D721Med (cell line): ENCODE measurements at regions not wholly inside any gene's neighbourhood (a gene's known extent, or its start where the extent isn't known, plus 50 kb on each side); places are given as distances from the start of the nearest gene placed in this dataset.

Source experiments
- DNase-seq: peaks from one replicate; pipeline ENCODE4 v3.0.0; 2011; ENCODE audit warnings: low spot score; ENCODE audit not compliant: insufficient read length
- FAIRE-seq: peaks from 2 replicates; lab custom pipeline; 2011; peaks lifted over from hg19 to GRCh38; lab: Jason Lieb, UNC
- CTCF ChIP-seq: IDR thresholded peaks from 2 replicates; pipeline ENCODE4 v1.5.1; 2012; ENCODE audit warnings: mild to moderate bottlenecking, control low read depth; ENCODE audit not compliant: insufficient read depth; ENCODE audit errors: missing control alignments

DNA sequence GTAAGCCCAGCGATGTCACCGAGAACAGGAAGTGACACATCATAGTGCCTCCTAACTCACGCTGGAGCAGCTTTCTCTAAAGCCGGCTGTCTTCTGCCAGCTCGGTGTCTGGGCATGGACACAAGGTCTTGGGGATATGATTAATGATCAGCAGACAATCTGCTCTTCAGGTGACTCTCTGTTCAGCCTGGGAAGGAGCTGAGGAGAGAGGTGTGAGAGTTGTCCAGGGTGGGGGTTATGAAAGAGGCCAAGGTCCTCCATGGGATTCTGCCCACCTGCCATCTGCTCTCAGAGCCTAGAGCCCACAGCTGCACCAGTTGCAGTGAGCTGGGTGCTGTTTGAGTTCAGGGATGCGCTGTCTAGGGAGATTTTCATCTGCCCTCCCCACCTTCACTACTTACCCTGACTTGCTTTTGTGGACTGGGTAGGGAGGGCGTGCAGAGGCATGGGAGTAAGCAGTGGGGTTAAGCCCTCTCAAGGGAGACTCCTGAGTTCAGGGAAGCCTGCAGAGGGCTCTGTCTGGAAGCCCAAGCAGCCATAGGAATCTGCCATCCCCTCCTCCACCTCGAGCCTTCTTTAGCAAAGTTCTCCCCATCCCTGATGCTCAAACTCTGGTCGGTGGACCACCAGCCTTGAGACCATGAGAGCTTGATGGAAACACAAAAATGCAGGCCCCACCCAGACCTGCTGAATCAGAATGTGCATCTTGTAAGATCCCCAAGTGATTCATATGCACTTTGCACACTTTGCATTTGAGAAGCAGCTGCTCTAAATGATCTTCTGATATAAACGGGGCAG, 539.7 kb downstream of the RFC3 start:
- FAIRE-seq: no peak
- DNase-seq: no peak
- no peak for TF ChIP-seq CTCF

- FAIRE-seq (no peak), DNase-seq (no peak)
- no peak for TF ChIP-seq CTCF
Measured at GRCh38 chr13:34358811-34359513, 541.0 kb downstream of the RFC3 start.

- DNase-seq (no peak), FAIRE-seq (no peak)
- TF ChIP-seq CTCF: no peak
Measured at GRCh38 chr13:34360702-34361101, 542.8 kb downstream of the RFC3 start.

- no peak for DNase-seq
- no peak for FAIRE-seq
- TF ChIP-seq CTCF: no peak
Measured at GRCh38 chr13:34361560-34361959, 543.6 kb downstream of the RFC3 start.

- FAIRE-seq: no peak
- no peak for DNase-seq
Measured at GRCh38 chr13:34363266-34363665, 545.3 kb downstream of the RFC3 start.

DNA sequence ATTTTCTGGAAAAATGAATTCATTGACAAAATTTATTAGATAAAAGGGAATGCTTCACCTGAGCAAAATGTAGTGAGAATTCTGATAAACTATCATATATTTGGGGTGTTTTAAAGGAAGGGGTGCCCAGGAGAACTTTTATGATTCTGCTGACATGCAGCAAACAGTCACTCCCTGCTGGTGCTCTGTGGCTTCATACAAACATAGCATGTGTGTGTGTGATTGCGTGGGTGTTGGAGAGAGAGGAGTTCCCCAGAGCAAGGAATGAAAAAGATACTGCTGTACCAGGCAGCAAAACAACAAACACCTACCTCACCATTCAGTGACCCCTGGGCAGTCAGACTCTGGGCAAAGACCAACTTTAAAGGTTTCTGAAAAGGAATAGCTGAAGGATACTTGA, 546.7 kb downstream of the RFC3 start:
- no peak for TF ChIP-seq CTCF
- no peak for DNase-seq
- no peak for FAIRE-seq

More at GRCh38 chr13:34363266-34363665, 545.3 kb downstream of the RFC3 start:
- TF ChIP-seq CTCF: no peak

GRCh38 chr13:34369931-34370330, 552.0 kb downstream of the RFC3 start:
- no peak for TF ChIP-seq CTCF
- no peak for DNase-seq
- no peak for FAIRE-seq
